ENCODE measurements at regions not wholly inside any gene's neighbourhood (a gene's known extent, or its start where the extent isn't known, plus 50 kb on each side); places are given as distances from the start of the nearest gene placed in this dataset.

- TF ChIP-seq MAX (IDR thresholded peaks at IDR 0.05) (no peak), YY1 (IDR thresholded peaks at IDR 0.05; ENCODE audit: low read depth) (no peak), RAD21 (IDR thresholded peaks at IDR 0.05; ENCODE audit: low read depth) (no peak)
These were observed 116.6 kb downstream of the IRF8 start for GRCh38 chr16:86015606-86016005.

Measured in Ishikawa (cell line).